HG02884 (cell line): ENCODE measurements at regions not wholly inside any gene's neighbourhood (a gene's known extent, or its start where the extent isn't known, plus 50 kb on each side); places are given as distances from the start of the nearest gene placed in this dataset.
A peak's percentile ranks its signal among the peaks of the same experiment; 100 is the strongest.

ENCODE experiments used
- ATAC-seq: cut with Tn5 transposase; IDR thresholded peaks from one replicate; pipeline ENCODE4 v1.9.1; 2021; ENCODE audit warnings: mild to moderate bottlenecking, moderate library complexity; ENCODE audit not compliant: unreplicated experiment

DNA sequence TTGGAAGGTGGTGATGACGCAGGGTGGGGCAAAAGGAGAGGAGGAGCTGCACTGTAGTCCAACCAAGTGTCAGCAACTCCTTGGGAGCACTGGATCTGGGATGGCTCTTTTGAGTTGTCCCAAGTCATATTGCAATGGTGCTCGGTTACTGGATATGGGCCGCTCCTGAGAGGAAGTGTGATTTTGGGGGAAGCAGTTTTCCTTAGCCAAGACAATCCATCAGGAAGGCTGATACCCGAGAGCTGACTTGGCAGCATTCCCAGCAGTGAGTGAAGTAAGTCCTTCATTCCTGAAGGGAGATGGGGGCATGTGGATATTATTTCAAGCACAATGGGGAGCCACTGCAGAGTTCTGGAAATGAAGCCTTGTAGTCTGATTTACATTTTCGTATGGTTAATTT lies 354.1 kb downstream of the RFPL4B start:
- ATAC-seq: no peak

- no peak for ATAC-seq
These were observed 363.6 kb downstream of the RFPL4B start for GRCh38 chr6:112710710-112711109.

- ATAC-seq: no peak
These were observed 366.3 kb downstream of the RFPL4B start for GRCh38 chr6:112713402-112713801.

DNA sequence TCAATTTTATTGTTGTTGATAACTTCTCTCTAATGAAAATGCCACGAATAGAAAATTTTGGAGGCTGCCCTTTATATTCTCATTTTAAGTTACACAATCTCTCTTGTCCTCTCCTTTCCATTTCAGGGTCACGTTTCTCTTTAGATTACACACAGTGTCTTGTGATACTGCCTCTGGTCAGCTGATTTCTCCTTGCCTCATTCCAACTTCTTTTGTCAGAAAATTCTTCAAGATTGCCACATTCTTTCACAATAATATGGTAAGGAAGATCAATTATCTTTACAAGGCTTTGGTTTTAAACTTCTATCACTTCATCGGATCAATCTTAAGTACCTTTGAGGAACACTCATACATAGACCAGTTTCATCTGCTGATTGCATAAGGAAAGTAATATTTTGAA lies 370.3 kb downstream of the RFPL4B start:
- ATAC-seq: no peak

DNA sequence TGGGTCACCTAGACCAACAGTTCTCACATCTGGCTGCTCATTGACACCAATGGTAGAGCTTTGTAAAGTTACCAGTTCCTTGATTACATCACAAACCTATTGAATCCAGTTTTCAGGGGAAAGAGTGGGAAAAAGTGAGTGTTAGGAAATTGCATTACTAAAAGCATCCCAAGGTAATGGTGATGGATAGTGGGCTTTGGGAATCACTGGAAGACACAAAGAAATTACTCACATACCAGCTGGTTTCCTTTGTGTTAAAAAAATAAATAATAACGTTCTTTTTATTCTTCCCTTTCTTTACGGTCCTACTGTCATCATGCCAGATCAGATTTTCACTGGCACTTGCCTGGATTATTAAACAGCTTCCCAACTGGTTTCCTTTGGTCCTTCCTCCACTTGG lies 370.7 kb downstream of the RFPL4B start:
- ATAC-seq: no peak

GRCh38 chr6:112725541-112726085 lies 378.5 kb downstream of the RFPL4B start:
- ATAC-seq: no peak

DNA sequence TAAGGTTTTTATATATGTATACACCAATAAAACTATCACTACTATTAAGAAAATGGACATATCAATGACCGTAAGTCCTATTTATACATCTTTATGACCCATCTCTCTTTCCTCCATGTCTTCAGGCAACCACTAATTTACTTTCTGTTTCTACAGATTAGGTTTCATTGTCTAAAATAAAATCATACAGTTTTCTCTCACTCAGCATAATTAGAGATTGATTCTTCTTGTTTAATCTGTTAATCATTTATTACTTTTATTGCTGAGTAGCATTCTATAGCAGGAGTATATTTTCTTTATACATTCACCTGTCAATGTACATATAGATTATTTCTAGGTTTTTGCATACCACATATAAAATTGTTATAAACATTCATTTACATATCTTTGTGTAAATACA lies 388.0 kb downstream of the RFPL4B start:
- no peak for ATAC-seq

DNA sequence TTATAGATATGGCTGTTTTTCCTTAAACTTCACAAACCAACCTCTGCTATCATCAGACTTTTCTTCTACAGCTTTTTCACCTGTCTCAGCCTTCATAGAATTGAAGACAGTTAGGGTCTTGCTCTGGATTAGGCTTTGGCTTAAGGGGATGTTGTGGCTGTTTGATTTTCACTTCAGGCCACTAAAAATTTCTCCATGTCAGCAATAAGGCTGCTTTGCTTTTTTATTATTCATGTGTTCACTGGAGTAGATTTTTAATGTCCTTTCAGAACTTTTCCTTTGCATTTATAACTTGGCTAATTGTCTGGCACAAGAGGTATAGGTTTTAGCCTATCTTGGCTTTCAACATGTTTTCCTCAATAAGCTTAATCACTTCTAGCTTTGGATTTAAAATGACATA lies 392.6 kb downstream of the RFPL4B start:
- ATAC-seq: no peak

GRCh38 chr6:112743323-112743722 lies 396.2 kb downstream of the RFPL4B start:
- ATAC-seq: no peak

GRCh38 chr6:112744827-112745226 lies 397.7 kb downstream of the RFPL4B start:
- no peak for ATAC-seq

- no peak for ATAC-seq
These were observed 398.6 kb downstream of the RFPL4B start for GRCh38 chr6:112745765-112746164.

DNA sequence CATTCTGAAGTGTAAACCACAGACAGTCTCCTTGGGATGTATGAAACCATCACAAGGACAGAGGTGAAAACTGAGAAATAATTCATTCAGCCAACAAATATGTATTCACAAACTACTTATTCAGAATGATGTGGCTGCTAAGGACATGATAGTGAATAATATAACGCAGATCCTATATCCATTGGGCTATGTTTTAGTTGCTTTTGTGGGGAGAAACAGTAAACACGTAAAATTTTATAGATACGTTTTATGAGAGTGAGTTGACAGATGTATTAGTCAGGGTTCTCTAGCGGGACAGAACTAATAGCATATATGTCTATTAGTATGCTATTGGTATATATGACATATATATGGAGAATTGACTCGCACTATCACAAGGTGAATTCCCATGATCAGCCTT lies 402.5 kb downstream of the RFPL4B start:
- ATAC-seq: no peak

- no peak for ATAC-seq
These were observed 405.2 kb downstream of the RFPL4B start for GRCh38 chr6:112752305-112752704.

DNA sequence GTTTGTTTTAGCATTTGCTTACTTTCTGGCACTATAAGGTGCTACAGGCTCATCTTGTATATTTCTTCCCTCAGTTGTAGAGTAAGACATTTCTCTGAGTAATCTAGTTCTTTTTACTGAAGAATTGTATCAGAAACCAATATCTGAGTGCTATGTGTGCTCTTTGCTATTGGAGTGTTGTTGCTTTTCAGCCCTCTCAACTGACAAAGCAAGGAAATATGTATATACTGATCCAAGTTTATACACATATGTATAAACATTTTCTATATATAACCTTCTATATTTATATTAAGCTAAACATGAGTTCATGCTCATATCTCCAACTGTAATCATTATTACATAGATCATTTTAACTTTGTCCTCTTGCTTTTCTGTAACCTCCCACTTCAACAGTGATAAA lies 405.7 kb downstream of the RFPL4B start:
- no peak for ATAC-seq

DNA sequence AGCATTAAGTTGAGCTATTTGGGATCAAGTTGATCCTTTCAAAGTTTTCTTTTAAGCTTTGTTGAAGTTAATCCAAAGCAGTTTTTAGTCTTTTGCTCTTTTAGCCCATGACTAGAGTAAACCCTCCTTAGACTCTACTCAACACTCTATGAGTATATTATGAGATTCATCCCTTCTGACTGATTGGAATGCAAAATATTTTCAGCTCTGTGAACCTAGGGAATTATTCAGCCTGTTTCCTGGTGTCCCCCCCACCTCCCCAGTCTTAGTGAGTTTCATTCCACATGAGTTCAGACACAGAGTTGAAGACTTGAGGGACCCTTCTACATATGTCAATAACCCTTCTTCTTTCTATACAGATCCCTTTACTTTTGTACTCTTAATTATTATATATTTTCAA lies 413.7 kb downstream of the RFPL4B start:
- ATAC-seq: no peak

DNA sequence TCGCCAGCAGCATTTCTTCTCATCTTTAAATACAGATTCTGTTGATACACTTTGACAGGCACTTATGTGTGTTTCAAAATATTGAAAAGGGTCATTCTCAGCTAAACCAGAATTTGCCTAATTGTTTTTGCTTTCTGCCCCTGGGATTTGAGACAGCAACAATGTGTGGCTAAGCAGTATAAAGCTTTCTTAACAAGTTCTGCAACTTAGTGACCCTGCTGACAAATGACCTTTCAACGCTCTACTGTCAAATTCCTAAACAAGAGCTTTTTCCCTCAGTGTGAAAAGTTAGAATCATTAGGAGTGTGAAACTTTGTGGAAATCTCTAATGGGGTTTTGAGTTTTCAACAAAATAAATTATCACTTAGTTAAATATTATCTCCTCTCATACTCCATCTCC lies 414.6 kb downstream of the RFPL4B start:
- no peak for ATAC-seq

GRCh38 chr6:112764377-112764776 lies 417.2 kb downstream of the RFPL4B start:
- ATAC-seq: no peak

DNA sequence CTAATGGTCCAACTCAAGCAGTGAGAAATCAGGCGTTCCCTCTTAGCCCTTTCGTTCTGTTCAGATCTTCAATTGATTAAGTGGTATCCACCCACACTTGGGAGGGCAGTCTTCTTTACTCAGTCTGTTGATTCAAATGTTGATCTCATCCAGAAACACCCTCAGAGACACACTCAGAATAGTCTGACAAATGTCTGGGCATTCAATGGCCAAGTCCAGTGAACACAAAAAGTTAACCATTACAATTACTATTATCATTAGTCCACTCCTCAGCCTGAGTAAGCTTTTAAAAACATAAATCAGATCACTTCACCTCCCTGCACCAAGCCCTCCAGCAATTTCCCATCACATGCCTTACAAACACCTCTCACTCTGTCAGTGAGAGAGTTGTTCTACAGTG lies 423.2 kb downstream of the RFPL4B start:
- no peak for ATAC-seq

GRCh38 chr6:112773187-112773586 lies 426.1 kb downstream of the RFPL4B start:
- no peak for ATAC-seq

- ATAC-seq: no peak
These were observed 427.2 kb downstream of the RFPL4B start for GRCh38 chr6:112774319-112774718.

DNA sequence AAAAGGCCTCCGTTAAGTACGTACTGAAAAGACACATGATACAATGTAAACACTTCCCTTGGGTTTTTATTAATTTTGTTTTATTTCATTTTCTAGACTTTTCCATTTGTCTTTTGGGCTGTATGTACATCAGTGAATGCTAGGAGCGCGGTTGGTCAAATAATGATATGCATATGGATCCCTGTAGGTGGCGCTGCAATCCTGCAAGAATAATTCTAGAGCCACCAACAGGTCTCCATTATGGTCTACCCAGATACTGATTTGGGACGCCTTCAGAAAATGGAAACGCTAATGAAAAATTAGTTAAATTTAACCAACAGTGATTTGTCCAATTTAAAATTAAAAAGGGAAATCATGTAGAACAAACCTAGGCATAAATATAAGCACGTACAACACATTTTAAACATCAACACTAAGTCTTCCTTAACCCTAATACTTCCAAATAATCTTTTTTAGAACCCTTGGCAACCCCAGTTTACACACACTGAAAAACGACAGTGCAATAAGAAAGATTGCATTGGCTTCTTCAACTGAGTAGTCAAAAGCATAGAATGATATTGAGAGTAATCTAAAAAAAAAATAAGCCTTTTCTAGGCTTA lies 433.5 kb downstream of the RFPL4B start:
- peak; percentile 93 for ATAC-seq

- ATAC-seq: no peak
These were observed 434.1 kb downstream of the RFPL4B start for GRCh38 chr6:112781241-112781640.

GRCh38 chr6:112785408-112785807 lies 438.3 kb downstream of the RFPL4B start:
- no peak for ATAC-seq
